H7 (cell line): ENCODE measurements at regions not wholly inside any gene's neighbourhood (a gene's known extent, or its start where the extent isn't known, plus 50 kb on each side); places are given as distances from the start of the nearest gene placed in this dataset.
A peak's percentile ranks its signal among the peaks of the same experiment; 100 is the strongest.

Source experiments
- DNase-seq: peaks from one replicate; pipeline ENCODE4 v3.0.0; 2012
- H3K27me3 ChIP-seq: 2 replicates; pipeline ENCODE4 v1.6.0; 2011; ENCODE audit warnings: mild to moderate bottlenecking, low read length; ENCODE audit not compliant: control insufficient read depth, insufficient read depth
- H3K36me3 ChIP-seq: replicated peaks from 2 replicates; pipeline ENCODE4 v1.5.1; 2011; ENCODE audit warnings: low read length; ENCODE audit not compliant: control insufficient read depth, insufficient read depth
- H3K4me3 ChIP-seq: 2 replicates; pipeline ENCODE4 v1.5.1; 2011; ENCODE audit warnings: low read depth, mild to moderate bottlenecking, control low read depth, low read length, moderate library complexity; ENCODE audit not compliant: insufficient read depth

- no peak overlapping the region for H3K4me3 ChIP-seq
- no peaks in the 10 kb centered on the region for H3K36me3 ChIP-seq
- H3K27me3 ChIP-seq: no peaks in the 10 kb centered on the region
- no peak for DNase-seq
Observed at GRCh38 chr20:39857187-39857586, 831.8 kb downstream of the MAFB start.

GRCh38 chr20:39855799-39856198, 833.2 kb downstream of the MAFB start:
- no peak overlapping the region for H3K4me3 ChIP-seq
- no peaks in the 10 kb centered on the region for H3K36me3 ChIP-seq
- H3K27me3 ChIP-seq: no peaks in the 10 kb centered on the region
- no peak for DNase-seq

GRCh38 chr20:39855056-39855455, 834.0 kb downstream of the MAFB start:
- H3K4me3 ChIP-seq: no peak overlapping the region
- H3K27me3 ChIP-seq: no peaks in the 10 kb centered on the region
- H3K36me3 ChIP-seq: no peaks in the 10 kb centered on the region
- no peak for DNase-seq

- Histone ChIP-seq H3K36me3 (no peaks in the 10 kb centered on the region), H3K27me3 (no peaks in the 10 kb centered on the region), H3K4me3 (no peak overlapping the region)
- DNase-seq: peak; percentile 47
Observed at GRCh38 chr20:39853636-39854035, 835.4 kb downstream of the MAFB start.

- DNase-seq: peak; percentile 10
- Histone ChIP-seq H3K4me3 (no peak overlapping the region), H3K36me3 (no peaks in the 10 kb centered on the region), H3K27me3 (no peaks in the 10 kb centered on the region)
Observed at GRCh38 chr20:39853050-39853449, 836.0 kb downstream of the MAFB start.

- H3K4me3 ChIP-seq: no peak overlapping the region
- no peaks in the 10 kb centered on the region for H3K27me3 ChIP-seq
- no peak for DNase-seq
- H3K36me3 ChIP-seq: no peaks in the 10 kb centered on the region
Observed at GRCh38 chr20:39851459-39851858, 837.6 kb downstream of the MAFB start.

- peak; percentile 28 for DNase-seq
- Histone ChIP-seq H3K4me3 (no peak overlapping the region), H3K27me3 (no peaks in the 10 kb centered on the region), H3K36me3 (no peaks in the 10 kb centered on the region)
Observed at GRCh38 chr20:39850821-39851330, 838.2 kb downstream of the MAFB start.

GRCh38 chr20:39850246-39850645, 838.8 kb downstream of the MAFB start:
- no peak for DNase-seq
- no peaks in the 10 kb centered on the region for H3K36me3 ChIP-seq
- H3K4me3 ChIP-seq: no peak overlapping the region
- H3K27me3 ChIP-seq: no peaks in the 10 kb centered on the region

GRCh38 chr20:39849664-39850063, 839.4 kb downstream of the MAFB start:
- Histone ChIP-seq H3K36me3 (no peaks in the 10 kb centered on the region), H3K4me3 (no peak overlapping the region), H3K27me3 (no peaks in the 10 kb centered on the region)
- DNase-seq: no peak

- no peaks in the 10 kb centered on the region for H3K36me3 ChIP-seq
- no peak overlapping the region for H3K4me3 ChIP-seq
- H3K27me3 ChIP-seq: no peaks in the 10 kb centered on the region
- no peak for DNase-seq
Observed at GRCh38 chr20:39849171-39849570, 839.9 kb downstream of the MAFB start.

- H3K27me3 ChIP-seq: no peaks in the 10 kb centered on the region
- DNase-seq: no peak
- H3K36me3 ChIP-seq: no peaks in the 10 kb centered on the region
- no peak overlapping the region for H3K4me3 ChIP-seq
Observed at GRCh38 chr20:39839399-39840119, 849.5 kb downstream of the MAFB start.

- no peaks in the 10 kb centered on the region for H3K36me3 ChIP-seq
- H3K4me3 ChIP-seq: no peak overlapping the region
- H3K27me3 ChIP-seq: no peaks in the 10 kb centered on the region
- no peak for DNase-seq
Observed at GRCh38 chr20:39837561-39837960, 851.5 kb downstream of the MAFB start.

- Histone ChIP-seq H3K27me3 (no peaks in the 10 kb centered on the region), H3K36me3 (no peaks in the 10 kb centered on the region), H3K4me3 (no peak overlapping the region)
- no peak for DNase-seq
Observed at GRCh38 chr20:39835130-39835842, 853.8 kb downstream of the MAFB start.

GRCh38 chr20:39830903-39831302, 858.1 kb downstream of the MAFB start:
- H3K36me3 ChIP-seq: no peaks in the 10 kb centered on the region
- H3K4me3 ChIP-seq: no peak overlapping the region
- no peak for DNase-seq
- H3K27me3 ChIP-seq: no peaks in the 10 kb centered on the region

- peak; percentile 28 for DNase-seq
- Histone ChIP-seq H3K36me3 (no peaks in the 10 kb centered on the region), H3K27me3 (no peaks in the 10 kb centered on the region), H3K4me3 (no peak overlapping the region)
Observed at GRCh38 chr20:39829661-39830060, 859.4 kb downstream of the MAFB start.
